Hepatocyte (in vitro differentiated cells): ENCODE measurements at regions not wholly inside any gene's neighbourhood (a gene's known extent, or its start where the extent isn't known, plus 50 kb on each side); places are given as distances from the start of the nearest gene placed in this dataset.
A peak's percentile ranks its signal among the peaks of the same experiment; 100 is the strongest.

Source experiments
- DNase-seq: peaks from one replicate; pipeline ENCODE4 v3.0.0-alpha.2; 2016; ENCODE audit warnings: low spot score
- H2AFZ ChIP-seq: fragments of 200-600 bp; sonication (generic); 2 replicates; pipeline ENCODE4 v1.6.0; 2016; ENCODE audit warnings: antibody characterized with exemption, mild to moderate bottlenecking
- H3K27ac ChIP-seq: fragments of 200-600 bp; sonication (generic); 2 replicates; pipeline ENCODE4 v1.5.1; 2016; ENCODE audit warnings: mild to moderate bottlenecking
- H3K27me3 ChIP-seq: fragments of 200-600 bp; sonication (generic); 2 replicates; pipeline ENCODE4 v1.6.1; 2016
- H3K36me3 ChIP-seq: fragments of 200-600 bp; sonication (generic); replicated peaks from 2 replicates; pipeline ENCODE4 v1.5.1; 2016; ENCODE audit warnings: low read depth; ENCODE audit not compliant: insufficient read depth
- H3K4me1 ChIP-seq: fragments of 200-600 bp; sonication (generic); 2 replicates; pipeline ENCODE4 v1.5.1; 2016; ENCODE audit warnings: mild to moderate bottlenecking, moderate library complexity; ENCODE audit not compliant: insufficient read depth
- H3K4me2 ChIP-seq: fragments of 200-600 bp; sonication (generic); 2 replicates; pipeline ENCODE4 v1.6.0; 2016
- H3K4me3 ChIP-seq: fragments of 200-600 bp; sonication (generic); 2 replicates; pipeline ENCODE4 v1.5.1; 2016; ENCODE audit warnings: mild to moderate bottlenecking
- H3K79me2 ChIP-seq: fragments of 200-600 bp; sonication (generic); 2 replicates; pipeline ENCODE4 v1.6.0; 2017; ENCODE audit warnings: mild to moderate bottlenecking
- H3K9me2 ChIP-seq: fragments of 200-600 bp; sonication (generic); replicated peaks from 2 replicates; pipeline ENCODE4 v1.6.0; 2017; ENCODE audit warnings: mild to moderate bottlenecking; ENCODE audit not compliant: insufficient read depth
- H3K9me3 ChIP-seq: fragments of 200-600 bp; sonication (generic); 2 replicates; pipeline ENCODE4 v1.5.1; 2016; ENCODE audit warnings: low read depth, mild to moderate bottlenecking
- H4K20me1 ChIP-seq: fragments of 200-600 bp; sonication (generic); 2 replicates; pipeline ENCODE4 v1.6.0; 2016; ENCODE audit warnings: mild to moderate bottlenecking; ENCODE audit not compliant: insufficient read depth, poor library complexity, severe bottlenecking
- CTCF ChIP-seq: fragments of 200-600 bp; sonication (generic); IDR thresholded peaks from 2 replicates; pipeline ENCODE4 v1.5.1; 2016; ENCODE audit warnings: antibody characterized with exemption, mild to moderate bottlenecking; ENCODE audit not compliant: poor library complexity
- EZH2 ChIP-seq: fragments of 200-600 bp; sonication (generic); IDR thresholded peaks from 2 replicates; pipeline ENCODE4 v1.6.1; 2016; ENCODE audit warnings: antibody characterized with exemption, mild to moderate bottlenecking, borderline replicate concordance
- EZH2phosphoT487 ChIP-seq: fragments of 200-600 bp; sonication (generic); IDR thresholded peaks from one replicate; pipeline ENCODE4 v1.6.1; 2018; ENCODE audit warnings: antibody characterized with exemption, mild to moderate bottlenecking, low read depth, moderate library complexity; ENCODE audit not compliant: unreplicated experiment, severe bottlenecking
- WGBS: methylation state at CpG from one replicate; pipeline ENCODE4 v1.1.6; 2016; ENCODE audit warnings: low lambda C conversion rate; ENCODE audit errors: missing lambda C conversion rate; 5-methylcytosine and 5-hydroxymethylcytosine counted together

DNA sequence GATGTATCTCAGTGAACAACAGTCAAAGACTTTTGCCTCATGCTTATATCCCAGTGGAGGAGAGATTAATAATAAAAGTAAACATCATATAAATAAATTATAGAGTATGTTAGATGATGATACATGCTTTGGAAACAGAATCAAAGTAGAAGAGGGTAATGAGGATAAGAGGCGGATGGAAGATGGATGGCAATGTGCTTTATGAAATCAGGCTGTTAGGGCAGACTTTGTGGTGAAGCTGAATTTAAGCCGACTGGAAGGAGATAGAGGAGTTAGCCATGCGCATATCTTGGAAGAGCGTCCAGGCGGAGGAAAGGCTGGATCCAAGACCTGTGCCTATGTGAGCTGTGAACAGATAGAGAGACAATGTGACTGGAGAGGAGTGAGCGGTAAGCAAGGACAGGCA, 74.9 kb upstream of the GUCY1A1 start:
- no peaks in the 10 kb centered on the region for H3K9me3 ChIP-seq
- H3K9me2 ChIP-seq = no peaks in the 10 kb centered on the region
- H2AFZ ChIP-seq = no peak overlapping the region
- WGBS = 96% methylated on average over 6 of the region's 6 CpGs
- H3K27me3 ChIP-seq = no peaks in the 10 kb centered on the region
- no peak for DNase-seq
- H3K4me2 ChIP-seq = no peak overlapping the region
- H3K4me1 ChIP-seq = peaks cover 5% of the 10 kb centered on the region
- peak overlapping the region; percentile 34 for H3K27ac ChIP-seq
- TF ChIP-seq CTCF (no peak), EZH2 (no peak), EZH2phosphoT487 (no peak)
- H4K20me1 ChIP-seq = no peaks in the 10 kb centered on the region
- H3K36me3 ChIP-seq = no peaks in the 10 kb centered on the region
- H3K4me3 ChIP-seq = no peak overlapping the region
- H3K79me2 ChIP-seq = no peaks in the 10 kb centered on the region

- Histone ChIP-seq H3K79me2 (no peaks in the 10 kb centered on the region), H3K36me3 (no peaks in the 10 kb centered on the region), H3K4me3 (no peak overlapping the region), H3K27me3 (no peaks in the 10 kb centered on the region), H3K9me2 (no peaks in the 10 kb centered on the region), H3K27ac (peak overlapping the region; percentile 34), H2AFZ (no peak overlapping the region), H3K9me3 (no peaks in the 10 kb centered on the region), H3K4me1 (peaks cover 2% of the 10 kb centered on the region), H3K4me2 (no peak overlapping the region), H4K20me1 (no peaks in the 10 kb centered on the region)
- 68% methylated on average over 3 of the region's 3 CpGs for WGBS
- DNase-seq = peak; percentile 19
- TF ChIP-seq EZH2 (no peak), EZH2phosphoT487 (no peak), CTCF (no peak)
Observed at GRCh38 chr4:155590796-155591585, 75.7 kb upstream of the GUCY1A1 start.

DNA sequence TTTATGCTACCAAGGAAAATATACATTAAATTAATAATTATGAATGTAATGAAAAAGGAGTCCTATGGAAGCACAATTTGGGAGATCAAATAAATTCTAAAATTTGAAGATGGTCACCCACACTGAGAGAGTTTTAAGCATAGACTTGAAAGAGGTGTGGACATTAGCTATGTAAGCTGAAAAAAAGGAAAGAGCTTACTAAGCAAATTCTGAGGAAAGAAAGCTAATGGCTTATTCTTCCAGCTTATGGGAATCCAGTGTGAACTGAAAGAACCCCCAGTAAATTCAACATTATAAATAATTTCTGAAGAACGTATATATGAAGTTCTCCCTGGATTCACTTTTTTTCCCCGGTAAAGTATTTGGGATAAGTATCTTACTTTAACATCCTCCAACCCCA, 78.2 kb upstream of the GUCY1A1 start:
- no peaks in the 10 kb centered on the region for H3K27me3 ChIP-seq
- no peak overlapping the region for H3K27ac ChIP-seq
- DNase-seq = no peak
- 95% methylated on average over 2 of the region's 2 CpGs for WGBS
- no peaks in the 10 kb centered on the region for H3K4me1 ChIP-seq
- H2AFZ ChIP-seq = no peak overlapping the region
- H3K9me2 ChIP-seq = no peaks in the 10 kb centered on the region
- H3K36me3 ChIP-seq = no peaks in the 10 kb centered on the region
- no peaks in the 10 kb centered on the region for H3K79me2 ChIP-seq
- H3K9me3 ChIP-seq = no peaks in the 10 kb centered on the region
- H3K4me2 ChIP-seq = no peak overlapping the region
- no peak overlapping the region for H3K4me3 ChIP-seq
- H4K20me1 ChIP-seq = no peaks in the 10 kb centered on the region
- TF ChIP-seq EZH2phosphoT487 (no peak), CTCF (no peak), EZH2 (no peak)
